ENCODE measurements at regions not wholly inside any gene's neighbourhood (a gene's known extent, or its start where the extent isn't known, plus 50 kb on each side); places are given as distances from the start of the nearest gene placed in this dataset.
"Not testable (repeated sequence)": the region's sequence is repeated elsewhere in the genome, so short reads cannot be mapped to it uniquely, and the experiment has no call there.

DNA sequence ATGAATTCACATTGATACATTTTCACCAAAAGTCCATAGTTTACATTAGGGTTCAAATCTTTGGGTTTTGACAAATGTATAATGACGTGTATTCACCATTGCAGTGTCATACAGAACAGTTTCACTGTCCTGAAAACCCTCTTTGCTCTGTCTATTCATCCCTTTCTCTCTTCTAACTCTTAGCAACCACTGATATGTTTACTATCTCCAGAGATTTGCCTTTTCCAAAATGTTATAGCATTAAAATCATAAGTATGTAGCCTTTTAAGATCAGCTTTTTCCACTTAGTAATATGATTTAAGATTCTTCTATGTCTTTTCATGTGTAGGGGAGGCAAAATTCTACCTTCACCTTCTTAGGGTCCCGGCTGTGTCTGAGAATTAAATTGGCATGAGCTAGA lies 203.8 kb downstream of the TPRG1 start:
- DNase-seq, result no peak

DNA sequence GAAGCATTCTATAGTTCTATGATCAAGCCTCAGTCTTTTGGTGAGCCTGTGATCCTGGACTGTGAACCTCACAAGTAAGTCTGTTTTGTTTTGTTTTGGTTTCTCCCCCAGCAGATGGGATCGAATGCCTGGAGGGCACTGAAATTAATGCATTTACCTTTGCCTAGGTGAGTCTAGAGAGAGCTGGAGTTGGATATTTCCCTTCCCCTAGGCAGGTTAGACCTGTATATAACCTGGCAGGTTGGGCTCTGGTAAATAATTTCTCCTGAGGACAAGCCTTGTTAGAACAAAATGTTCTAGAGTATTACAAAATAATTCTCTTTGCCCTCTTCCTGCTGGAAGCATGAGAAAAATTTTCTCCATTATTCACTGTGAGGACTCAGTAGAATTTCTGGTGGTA lies 211.9 kb downstream of the TPRG1 start:
- DNase-seq, result no peak

DNA sequence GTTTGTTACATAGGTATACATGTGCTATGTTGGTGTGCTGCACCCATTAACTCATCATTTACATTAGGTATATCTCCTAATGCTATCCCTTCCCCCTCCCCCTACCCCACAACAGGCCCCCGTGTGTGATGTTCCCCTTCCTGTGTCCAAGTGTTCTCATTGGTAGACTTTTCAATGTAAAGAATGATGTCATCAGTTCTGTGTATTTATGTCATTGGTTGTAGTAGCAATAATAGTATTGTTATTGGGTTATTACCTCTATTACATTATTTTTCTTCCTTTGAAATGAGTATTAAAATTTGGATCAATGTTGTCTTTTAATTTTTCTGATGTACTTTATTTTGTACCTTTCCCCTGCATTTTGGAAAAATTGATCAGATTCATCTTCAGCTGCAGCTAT lies 214.1 kb downstream of the TPRG1 start:
- DNase-seq, result not testable (repeated sequence)

DNA sequence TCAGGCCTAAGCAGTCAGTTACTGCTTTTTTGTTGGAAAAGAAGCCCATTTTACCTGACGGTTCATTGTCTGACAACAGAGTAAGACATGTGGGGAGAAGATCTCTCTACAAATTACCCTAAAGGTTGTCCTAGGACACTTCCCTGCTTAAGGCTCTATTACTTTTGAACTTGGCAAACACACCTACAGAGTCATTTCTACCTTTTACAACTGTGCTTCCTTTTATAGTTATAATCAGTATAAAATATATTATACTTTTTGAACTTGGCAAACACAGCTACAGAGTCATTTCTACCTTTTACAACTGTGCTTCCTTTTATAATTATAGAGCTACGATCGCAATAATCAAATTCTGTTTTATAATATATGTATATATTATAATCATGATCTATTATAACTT lies 215.0 kb downstream of the TPRG1 start:
- no peak for DNase-seq

DNA sequence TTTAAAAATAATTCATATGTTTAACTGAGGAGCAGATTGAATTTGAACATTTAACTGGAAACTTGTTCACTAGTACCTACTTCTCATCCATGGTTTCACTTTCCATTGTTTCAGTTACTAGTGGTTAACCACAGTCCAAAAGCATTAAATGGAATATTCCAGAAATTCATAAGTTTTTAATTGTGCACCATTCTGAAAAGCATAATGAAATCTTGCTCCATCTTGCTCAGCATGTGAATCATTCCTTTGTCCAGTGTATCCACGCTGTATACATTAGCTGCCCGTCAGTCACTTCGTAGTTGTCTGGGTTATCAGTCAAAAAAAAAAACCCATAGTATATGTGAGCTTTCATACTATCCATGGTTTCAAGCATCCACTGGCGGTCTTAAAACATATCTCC lies 217.6 kb downstream of the TPRG1 start:
- no peak for DNase-seq

DNA sequence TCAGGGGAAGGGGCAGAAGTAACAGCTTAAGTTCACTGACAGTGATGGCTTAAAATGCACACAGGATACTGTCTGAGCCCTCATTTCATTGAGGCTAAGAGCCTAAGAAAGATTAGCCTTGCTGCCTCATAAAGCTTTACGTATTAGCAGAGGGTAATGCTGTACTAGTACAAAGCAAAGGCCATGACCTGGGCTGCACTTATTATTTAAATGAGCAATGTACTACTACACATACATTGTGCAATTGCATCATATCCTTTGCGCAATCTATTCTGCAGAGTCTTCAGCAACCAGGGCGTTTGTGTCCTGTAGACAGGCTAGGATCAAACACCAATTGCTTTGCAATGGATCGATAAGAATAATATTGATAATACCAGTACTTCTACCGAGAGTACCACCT lies 221.8 kb downstream of the TPRG1 start:
- peak; percentile 42 for DNase-seq

DNA sequence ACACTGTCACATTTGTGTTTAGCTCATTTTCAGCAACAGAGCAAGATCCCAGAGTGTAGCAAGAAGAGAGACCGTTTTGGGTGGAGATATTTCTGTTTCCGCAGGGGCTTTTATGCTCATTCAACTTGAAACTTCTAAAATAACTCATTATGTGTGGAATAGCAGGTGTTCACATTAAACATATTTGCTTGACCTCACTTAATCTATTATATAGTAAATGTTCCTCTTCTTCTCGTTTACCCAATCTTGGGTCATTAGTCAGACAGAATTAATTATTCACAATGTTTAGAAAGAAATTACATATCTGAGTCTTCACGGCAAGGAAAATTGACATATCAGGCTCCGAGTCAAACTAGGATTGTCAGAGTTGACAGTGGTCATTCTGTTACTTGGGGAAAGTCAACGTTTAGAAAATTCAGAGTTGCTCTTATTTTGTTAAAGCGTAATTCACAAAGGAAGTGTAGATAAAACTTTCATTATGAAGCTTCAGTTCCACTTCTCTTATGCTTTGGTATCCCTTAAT lies 222.9 kb downstream of the TPRG1 start:
- no peak for DNase-seq

DNA sequence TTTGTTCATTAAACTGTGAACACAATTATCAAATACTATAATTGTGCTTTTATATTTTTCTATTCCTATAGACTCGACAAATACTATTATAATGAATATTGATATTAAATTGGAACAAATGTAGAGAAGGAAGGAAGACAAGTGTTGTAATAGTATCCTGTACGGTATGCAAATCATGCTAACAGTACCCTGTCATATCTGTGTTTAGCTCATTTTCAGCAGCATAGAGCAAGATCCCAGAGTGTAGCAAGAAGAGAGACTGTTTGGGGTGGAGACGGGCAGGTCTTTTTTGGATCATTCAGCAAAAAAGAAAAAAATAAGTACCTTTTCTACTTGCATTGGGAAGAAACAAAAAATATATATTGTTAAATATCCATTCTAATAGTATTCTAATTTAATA lies 224.1 kb downstream of the TPRG1 start:
- DNase-seq, result no peak

DNA sequence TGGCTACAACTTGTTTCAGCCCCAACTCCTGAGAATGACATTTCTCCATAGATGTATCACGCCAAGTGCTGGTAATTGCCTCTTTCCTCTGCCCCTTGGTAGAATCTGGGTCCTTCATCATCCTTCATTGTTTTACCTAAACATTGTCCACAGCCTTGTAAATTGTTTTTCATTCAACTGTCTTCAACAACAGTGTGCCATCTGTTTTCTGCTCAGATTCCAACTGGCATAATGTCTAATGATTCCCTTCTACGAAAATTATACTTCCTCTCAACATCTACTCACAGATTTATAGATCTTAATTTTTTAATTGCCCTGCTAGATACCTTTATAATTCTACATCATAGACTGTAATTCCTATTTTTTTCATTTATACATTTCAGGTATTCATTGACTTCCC lies 226.9 kb downstream of the TPRG1 start:
- DNase-seq, result no peak

DNA sequence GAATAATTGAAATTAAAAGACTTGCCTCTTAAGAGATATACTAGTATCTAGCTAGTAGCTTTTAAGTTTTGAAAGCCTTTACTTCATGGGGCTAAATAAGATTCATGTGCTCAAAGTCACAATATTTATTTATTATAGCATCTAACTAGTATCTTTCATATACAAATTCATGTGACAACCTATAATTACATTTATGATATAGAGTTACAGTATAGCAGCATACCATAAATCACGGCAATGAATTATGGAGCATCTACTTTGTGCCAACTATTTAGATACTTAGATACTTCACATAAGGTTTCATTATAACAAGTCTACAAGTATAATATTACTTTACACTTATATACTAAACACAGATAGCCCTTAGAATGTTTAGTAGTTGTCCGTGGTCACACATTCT lies 229.4 kb downstream of the TPRG1 start:
- DNase-seq, result no peak

DNA sequence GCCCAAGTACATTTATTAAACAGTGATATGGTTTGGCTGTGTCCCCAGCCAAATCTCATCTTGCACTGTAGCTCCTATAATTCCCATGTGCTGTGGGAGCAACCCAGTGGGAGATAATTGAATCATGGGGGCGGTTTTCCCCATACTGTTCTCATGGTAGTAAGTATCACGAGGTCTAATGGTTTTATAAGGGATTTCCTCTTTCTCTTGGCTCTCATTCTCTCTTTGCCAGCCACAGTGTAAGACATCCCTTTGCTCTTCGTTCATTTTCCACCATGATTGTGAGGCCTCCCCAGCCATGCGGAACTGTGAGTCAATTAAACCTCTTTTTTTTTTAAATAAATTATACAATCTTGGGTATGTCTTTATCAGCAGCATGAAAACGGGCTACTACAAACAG lies 228.0 kb upstream of the TP63 start:
- DNase-seq, result no peak

DNA sequence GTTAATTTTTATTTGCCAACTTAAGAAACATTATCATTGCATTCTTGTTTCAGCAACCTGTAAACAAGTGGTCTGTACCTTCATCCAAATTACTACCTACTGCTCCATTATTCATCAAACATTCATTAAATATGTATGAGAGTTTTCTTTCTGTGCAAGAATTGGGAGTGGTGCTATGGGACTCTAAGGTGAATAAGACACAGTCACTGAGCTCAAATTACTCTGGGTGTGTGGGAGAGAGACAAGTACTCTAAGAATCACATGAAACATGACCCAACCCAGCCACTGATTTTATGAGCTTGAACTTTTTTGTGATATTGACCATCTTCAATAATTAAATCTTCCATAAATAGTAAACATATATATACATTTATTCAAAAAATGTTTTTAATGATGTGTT lies 227.2 kb upstream of the TP63 start:
- no peak for DNase-seq

DNA sequence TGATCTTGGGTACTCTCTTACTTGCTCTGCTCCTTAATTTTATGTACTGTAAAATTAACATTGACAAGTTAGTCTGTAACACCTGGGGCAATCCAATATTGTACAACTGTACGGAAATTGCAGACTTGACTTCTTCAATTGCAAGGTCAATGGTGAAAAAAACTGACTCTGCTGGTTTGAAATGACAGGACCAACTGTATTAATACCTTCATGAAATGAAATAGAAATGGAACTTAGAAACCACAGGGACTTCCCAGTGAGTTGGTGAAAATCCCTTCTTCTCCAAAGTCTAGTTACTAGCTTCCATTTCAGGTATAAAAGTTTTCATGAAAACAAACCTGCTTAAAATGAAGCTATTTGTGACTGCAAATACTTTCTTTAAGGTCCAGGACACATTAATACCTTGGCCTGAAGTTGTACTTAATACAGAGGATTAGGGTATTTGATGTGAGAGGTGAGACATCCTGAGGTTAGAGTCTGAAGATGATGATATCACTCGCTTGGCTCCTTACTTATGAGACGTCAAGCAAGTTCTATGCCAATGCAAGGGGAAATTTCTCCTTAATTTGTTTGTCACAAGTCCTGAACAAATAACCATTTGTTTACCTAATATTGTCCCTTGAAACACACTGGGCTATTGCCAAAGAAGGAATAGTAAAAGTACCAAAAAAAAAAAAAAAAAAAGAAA lies 226.2 kb upstream of the TP63 start:
- no peak for DNase-seq

DNA sequence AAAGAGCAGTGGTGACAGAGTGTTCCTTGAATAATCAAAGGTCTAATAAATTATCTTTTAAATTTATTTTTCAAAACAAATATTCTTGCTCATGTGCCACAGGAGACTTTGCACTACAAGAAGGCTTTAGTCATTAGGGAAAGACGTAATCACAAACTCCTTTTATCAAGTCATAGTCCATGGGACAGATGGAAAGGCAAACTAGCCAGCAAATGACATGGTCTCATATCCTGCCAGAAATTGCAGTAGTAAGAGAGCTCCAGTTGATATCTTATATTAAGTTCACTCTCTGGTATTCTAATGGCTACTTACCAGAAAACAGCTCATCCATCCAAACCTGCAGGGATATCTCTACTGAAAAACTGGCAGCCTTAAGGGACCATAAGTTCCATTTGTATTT lies 225.0 kb upstream of the TP63 start:
- DNase-seq, result no peak

DNA sequence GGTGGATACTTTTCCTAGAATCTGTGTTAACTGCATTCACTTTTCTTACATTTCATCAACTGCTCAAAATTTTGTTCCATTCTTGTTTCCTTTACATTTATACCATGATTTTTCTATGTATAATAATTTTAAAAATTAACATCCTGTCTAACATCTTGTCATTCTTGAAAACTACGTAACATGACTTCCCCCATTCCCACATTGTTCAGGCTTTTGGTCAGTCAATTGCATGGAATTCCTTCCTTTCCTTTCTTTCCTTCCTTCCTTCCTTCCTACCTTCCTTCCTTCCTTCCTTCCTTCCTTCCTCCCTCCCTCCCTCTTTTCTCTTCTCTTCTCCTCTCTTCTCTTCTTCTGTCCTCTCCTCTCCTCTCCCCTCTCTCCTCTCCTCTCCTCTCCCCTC lies 220.7 kb upstream of the TP63 start:
- DNase-seq, result no peak

DNA sequence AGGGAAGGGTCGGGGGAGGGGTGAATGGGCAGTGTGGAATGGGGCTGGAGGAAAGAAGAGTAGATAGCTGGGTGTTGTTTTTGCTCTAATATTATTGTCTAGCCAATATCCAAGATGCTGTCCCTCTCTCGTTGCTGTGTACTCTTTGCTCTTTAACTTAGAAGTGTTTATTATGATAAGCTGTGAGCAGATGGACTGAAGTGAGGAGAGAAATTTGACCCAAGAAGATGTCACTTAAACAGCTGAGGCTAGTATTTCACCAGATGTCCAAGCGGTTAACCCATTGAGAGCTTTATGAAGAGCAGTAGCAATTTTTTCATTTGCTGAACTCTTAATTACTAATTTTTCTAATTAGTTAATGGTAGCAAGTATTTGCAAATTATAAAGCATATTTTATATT lies 212.2 kb upstream of the TP63 start:
- no peak for DNase-seq

DNA sequence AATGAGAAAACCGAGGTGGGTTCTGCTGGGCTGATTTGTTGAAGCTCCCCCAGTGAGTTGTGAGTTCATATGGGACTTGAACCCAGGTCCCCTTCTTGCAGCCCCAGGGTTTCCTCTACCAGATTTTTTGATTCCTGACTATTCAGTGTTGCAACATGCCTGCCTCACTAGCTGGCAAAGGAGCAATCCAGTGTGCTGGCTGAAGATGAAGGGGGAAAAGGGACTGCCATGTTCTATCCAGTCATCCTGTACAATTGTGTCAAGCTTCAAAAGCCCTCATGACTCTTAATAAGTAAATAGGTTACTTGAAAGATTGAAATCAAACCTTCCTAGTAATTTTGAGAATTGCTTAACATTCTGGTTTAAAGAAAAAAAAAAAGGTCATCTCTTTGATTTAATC lies 211.5 kb upstream of the TP63 start:
- DNase-seq, result peak; percentile 9

DNA sequence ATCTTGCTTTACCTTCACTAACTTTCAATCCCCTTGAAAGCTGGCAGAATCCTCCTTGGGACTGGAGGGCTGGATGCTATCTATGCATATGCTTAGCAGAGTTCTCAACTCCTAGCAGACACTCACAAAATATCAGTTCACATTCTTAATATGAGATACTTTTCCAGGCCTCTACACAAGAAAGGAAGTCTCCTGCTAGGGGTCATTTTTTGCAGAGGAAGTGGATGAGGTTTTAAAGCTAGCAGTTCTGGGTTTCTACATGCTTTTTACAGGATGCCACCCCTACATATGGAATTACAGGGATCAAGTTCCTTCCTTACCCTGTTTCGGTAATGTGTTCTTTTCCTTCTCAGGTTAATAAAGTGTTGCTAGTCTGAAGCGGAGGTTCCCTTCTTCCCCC lies 206.3 kb upstream of the TP63 start:
- DNase-seq, result no peak

DNA sequence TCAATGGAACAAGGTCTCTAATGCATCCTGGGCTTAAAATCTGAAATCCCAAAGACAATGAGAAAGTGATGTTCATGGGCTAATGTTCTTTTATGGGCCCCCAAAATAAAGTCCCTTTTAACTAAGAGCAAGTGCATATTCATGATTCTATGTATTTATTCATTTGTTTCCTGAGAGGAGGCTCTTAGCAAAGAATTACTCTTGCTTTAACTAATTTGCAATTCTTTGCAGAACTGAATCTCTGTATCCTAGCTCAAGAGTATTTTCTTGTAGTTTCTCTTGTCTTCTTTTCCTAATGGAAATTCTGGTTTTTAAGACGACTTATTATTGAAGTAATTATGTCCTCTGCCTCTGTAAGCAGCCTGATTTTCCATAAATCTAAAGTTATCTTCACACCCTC lies 202.2 kb upstream of the TP63 start:
- no peak for DNase-seq

DNA sequence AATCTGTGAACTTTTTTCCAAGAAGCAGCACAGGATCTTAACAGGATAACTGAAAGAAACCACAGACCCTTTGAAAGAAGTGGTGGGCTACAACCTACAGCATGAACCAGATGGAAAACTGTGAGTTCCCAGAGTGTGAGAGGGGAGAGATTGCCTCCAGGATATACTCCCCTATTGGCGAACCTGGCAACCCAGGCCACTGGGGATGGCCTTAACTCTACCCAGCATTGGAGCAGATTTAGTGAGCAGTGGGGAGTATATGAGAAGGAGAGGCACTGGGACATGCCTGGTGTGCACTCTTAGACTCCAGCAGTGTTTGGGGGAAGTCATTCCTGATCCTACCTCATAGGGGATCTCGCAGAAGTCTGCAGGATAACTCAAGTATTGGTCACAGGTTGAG lies 201.0 kb upstream of the TP63 start:
- DNase-seq, result no peak

DNA sequence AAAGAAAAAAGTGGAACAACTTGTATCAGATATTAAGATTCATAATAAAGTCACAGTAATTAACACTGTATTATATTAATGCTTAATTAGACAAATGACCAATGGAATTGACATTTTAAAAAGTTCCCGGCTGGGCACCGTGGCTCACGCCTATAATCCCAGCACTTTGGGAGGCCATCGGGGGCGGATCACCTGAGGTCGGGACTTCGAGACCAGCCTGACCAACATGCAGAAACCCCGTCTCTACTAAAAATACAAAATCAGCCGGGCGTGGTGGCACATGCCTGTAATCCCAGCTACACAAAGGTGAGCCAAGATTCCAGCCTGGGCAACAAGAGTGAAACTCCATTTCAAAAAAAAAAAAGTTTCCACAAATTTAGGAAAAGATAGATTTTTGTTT lies 188.9 kb upstream of the TP63 start:
- not testable (repeated sequence) for DNase-seq

DNA sequence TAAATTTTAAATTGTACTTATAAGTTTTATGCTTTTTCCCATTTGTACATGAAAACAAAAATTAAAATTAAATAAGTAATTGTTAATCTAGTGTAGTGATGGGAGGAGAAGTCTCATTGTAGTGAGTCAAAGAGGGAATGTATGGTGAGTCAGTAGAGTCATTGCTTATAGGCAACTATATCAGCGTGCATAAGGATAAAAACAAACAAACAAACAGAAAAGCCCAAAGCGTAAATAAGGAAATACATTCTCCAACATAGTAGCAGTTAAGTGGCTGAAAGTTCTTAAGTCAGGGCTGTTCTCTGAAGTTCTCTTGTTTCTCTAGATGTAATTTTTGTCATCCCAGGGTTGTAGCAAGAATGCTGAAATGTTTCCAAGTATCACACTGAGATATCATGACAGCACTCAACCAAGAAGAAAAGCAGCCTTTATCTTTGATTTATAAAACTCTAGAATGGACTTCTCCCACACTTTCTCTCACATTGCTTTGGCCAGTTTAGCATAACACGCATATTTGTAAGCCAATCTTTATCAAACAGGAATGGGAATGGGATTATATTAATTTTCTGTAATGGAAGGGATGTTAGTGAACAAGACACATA lies 184.1 kb upstream of the TP63 start:
- no peak for DNase-seq

DNA sequence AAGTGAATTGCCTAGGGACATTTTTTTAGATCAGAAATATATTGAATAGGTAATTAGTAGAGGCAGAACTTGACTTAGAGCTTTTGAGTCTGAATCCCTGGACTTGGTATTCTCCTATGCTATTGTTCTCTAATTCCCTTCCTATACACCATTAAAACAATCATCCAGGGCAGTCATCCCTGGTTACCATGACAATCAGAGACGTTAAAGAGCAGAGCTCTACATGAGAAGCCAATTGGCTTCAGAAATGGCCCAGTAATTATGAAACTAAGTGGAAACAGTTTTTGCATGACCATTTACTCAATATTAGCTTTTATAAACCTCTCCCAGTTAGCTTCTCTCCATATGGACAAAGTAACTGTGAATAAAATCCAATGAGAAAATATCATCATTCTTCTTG lies 182.1 kb upstream of the TP63 start:
- no peak for DNase-seq

DNA sequence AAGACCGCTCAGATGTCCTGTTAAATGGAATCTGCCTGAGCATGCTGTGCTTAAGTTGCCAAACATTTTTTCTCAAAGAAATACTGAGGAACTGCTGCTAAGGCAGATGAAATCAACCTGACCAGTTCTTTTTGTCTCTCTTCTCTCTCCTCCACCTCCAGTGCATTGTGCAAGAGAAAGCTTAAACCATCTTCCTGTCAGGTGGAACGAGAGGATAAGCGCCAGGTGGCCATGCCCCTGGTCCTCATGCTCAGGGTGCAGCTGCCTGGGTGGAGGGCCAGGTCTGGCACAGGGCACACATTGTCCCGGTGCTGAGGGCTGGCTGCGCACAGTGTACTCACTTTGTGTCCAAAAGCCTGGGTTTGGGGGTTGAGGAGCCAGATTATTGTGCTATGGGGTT lies 176.2 kb upstream of the TP63 start:
- no peak for DNase-seq
